ENCODE measurements at regions not wholly inside any gene's neighbourhood (a gene's known extent, or its start where the extent isn't known, plus 50 kb on each side); places are given as distances from the start of the nearest gene placed in this dataset.

DNA sequence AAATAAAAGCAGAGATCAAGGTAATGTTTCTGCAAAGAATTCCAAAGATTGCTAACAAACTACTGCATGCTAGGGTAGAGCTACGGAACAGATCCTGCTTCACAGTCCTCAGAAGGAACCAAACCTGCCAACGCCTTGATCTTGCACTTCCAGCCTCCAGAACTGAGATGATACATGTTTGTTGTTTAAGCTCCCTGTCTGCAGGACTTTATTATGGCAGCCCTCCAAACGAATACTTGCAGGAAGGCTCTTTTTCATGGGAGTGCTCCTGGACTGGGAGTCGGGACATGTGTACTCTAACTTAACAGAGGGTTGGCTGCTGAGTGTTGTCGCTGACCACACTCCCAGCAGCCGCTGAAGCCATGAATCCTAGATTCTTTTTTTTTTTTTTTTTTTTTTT lies 808.8 kb upstream of the EEF2KMT start:
- Histone ChIP-seq H3K9ac (ENCODE audit: low read length) (no peak overlapping the region), H2AFZ (ENCODE audit: low read depth, low read length, poor library complexity, severe bottlenecking) (no peak overlapping the region), H3K79me2 (ENCODE audit: insufficient read depth, low read length) (no peaks in the 10 kb centered on the region), H3K27ac (ENCODE audit: low read depth, low read length) (no peak overlapping the region), H3K4me2 (ENCODE audit: low read length) (no peak overlapping the region), H3K36me3 (ENCODE audit: control insufficient read depth in 1 of 2, insufficient read depth in 2 of 2, low read length in 2 of 2) (no peaks in the 10 kb centered on the region), H3K27me3 (ENCODE audit: insufficient read depth, low read length) (no peaks in the 10 kb centered on the region), H3K9me2 (ENCODE audit: insufficient read depth) (no peaks in the 10 kb centered on the region), H3K4me1 (ENCODE audit: control insufficient read depth in 1 of 2, insufficient read depth in 2 of 2, low read length in 2 of 2) (no peaks in the 10 kb centered on the region), H3K4me3 (replicated peaks in 1 of 2; ENCODE audit: low read depth in 1 of 2, low read length in 2 of 2) (no peak overlapping the region), H3K9me3 (ENCODE audit: control insufficient read depth in 1 of 2, insufficient read depth in 1 of 2, low read depth in 1 of 2, low read length in 2 of 2) (peaks cover 0 to under 1% of the 10 kb centered on the region in 2 experiments; a peak in 2 of 4 replicates), H4K20me1 (ENCODE audit: insufficient read depth) (no peaks in the 10 kb centered on the region)
- POLR2A ChIA-PET, result no interaction called here
- ATAC-seq (no peak), DNase-seq (ENCODE audit: low read depth, low spot score) (no peak)
- intact Hi-C loops (cut with micrococcal nuclease), result no loop called here
- CTCF ChIA-PET, result no interaction called here
- TF ChIP-seq POLR2AphosphoS5 (IDR thresholded peaks at IDR 0.05; ENCODE audit: low read depth, low read length), result no peak
- TF ChIP-seq TCF7L2 (IDR thresholded peaks at IDR 0.05; ENCODE audit: borderline replicate concordance, extremely low read depth, insufficient read depth, insufficient read length), result no peak
- TF ChIP-seq FOSL1 (IDR thresholded peaks at IDR 0.05; ENCODE audit: low read depth), result no peak
- TF ChIP-seq RAD21 (IDR thresholded peaks at IDR 0.05; ENCODE audit: low read depth), result no peak
- TF ChIP-seq, protein P1, sequence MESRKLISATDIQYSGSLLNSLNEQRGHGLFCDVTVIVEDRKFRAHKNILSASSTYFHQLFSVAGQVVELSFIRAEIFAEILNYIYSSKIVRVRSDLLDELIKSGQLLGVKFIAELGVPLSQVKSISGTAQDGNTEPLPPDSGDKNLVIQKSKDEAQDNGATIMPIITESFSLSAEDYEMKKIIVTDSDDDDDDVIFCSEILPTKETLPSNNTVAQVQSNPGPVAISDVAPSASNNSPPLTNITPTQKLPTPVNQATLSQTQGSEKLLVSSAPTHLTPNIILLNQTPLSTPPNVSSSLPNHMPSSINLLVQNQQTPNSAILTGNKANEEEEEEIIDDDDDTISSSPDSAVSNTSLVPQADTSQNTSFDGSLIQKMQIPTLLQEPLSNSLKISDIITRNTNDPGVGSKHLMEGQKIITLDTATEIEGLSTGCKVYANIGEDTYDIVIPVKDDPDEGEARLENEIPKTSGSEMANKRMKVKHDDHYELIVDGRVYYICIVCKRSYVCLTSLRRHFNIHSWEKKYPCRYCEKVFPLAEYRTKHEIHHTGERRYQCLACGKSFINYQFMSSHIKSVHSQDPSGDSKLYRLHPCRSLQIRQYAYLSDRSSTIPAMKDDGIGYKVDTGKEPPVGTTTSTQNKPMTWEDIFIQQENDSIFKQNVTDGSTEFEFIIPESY (IDR thresholded peaks at IDR 0.05; ENCODE audit: extremely low read depth, insufficient replicate concordance, low read length), result no peak
- no peak for TF ChIP-seq YY1 (IDR thresholded peaks at IDR 0.05; ENCODE audit: extremely low read depth, insufficient replicate concordance, low read depth, low read length)
- no peak for TF ChIP-seq SRF (IDR thresholded peaks at IDR 0.05; ENCODE audit: low read depth)
- TF ChIP-seq EZH2 (IDR thresholded peaks at IDR 0.05), result no peak
- TF ChIP-seq ELF1 (IDR thresholded peaks at IDR 0.05; ENCODE audit: borderline replicate concordance, low read depth), result no peak
- TF ChIP-seq CEBPB (IDR thresholded peaks at IDR 0.05; ENCODE audit: low read depth), result no peak
- TF ChIP-seq CBX3 (IDR thresholded peaks at IDR 0.05; ENCODE audit: low read depth), result no peak
- TF ChIP-seq SP1 (IDR thresholded peaks at IDR 0.05; ENCODE audit: low read depth), result no peak
- no peak for TF ChIP-seq JUND (IDR thresholded peaks at IDR 0.05)
- TF ChIP-seq ZNF274 (IDR thresholded peaks at IDR 0.05; ENCODE audit: low read depth, low read length), result no peak
- TF ChIP-seq, protein P2, sequence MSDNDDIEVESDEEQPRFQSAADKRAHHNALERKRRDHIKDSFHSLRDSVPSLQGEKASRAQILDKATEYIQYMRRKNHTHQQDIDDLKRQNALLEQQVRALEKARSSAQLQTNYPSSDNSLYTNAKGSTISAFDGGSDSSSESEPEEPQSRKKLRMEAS (IDR thresholded peaks at IDR 0.05), result no peak
- TF ChIP-seq EZH2phosphoT487 (IDR thresholded peaks at IDR 0.05; ENCODE audit: borderline replicate concordance), result no peak
- TF ChIP-seq, protein P3, sequence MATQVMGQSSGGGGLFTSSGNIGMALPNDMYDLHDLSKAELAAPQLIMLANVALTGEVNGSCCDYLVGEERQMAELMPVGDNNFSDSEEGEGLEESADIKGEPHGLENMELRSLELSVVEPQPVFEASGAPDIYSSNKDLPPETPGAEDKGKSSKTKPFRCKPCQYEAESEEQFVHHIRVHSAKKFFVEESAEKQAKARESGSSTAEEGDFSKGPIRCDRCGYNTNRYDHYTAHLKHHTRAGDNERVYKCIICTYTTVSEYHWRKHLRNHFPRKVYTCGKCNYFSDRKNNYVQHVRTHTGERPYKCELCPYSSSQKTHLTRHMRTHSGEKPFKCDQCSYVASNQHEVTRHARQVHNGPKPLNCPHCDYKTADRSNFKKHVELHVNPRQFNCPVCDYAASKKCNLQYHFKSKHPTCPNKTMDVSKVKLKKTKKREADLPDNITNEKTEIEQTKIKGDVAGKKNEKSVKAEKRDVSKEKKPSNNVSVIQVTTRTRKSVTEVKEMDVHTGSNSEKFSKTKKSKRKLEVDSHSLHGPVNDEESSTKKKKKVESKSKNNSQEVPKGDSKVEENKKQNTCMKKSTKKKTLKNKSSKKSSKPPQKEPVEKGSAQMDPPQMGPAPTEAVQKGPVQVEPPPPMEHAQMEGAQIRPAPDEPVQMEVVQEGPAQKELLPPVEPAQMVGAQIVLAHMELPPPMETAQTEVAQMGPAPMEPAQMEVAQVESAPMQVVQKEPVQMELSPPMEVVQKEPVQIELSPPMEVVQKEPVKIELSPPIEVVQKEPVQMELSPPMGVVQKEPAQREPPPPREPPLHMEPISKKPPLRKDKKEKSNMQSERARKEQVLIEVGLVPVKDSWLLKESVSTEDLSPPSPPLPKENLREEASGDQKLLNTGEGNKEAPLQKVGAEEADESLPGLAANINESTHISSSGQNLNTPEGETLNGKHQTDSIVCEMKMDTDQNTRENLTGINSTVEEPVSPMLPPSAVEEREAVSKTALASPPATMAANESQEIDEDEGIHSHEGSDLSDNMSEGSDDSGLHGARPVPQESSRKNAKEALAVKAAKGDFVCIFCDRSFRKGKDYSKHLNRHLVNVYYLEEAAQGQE (IDR thresholded peaks at IDR 0.05; ENCODE audit: low read depth), result no peak
- RAD21 ChIA-PET (ENCODE audit: low non-redundant PET in 1 of 2, low total read pairs in 2 of 2, uncharacterized antibody in 2 of 2, unreplicated experiment in 2 of 2), result no interaction called here
- BruUV-seq (replicated peaks), result no TSS peak
